ENCODE measurements at regions not wholly inside any gene's neighbourhood (a gene's known extent, or its start where the extent isn't known, plus 50 kb on each side); places are given as distances from the start of the nearest gene placed in this dataset.

- peaks cover 0 to 5% (median 0%) of the 10 kb centered on the region in 4 donors for H3K9me3 ChIP-seq
- no peaks in the 10 kb centered on the region for H3K27me3 ChIP-seq
- H3K36me3 ChIP-seq, result no peaks in the 10 kb centered on the region
- no peak overlapping the region for H3K27ac ChIP-seq
- TF ChIP-seq CTCF (IDR thresholded peaks at IDR 0.05), result no peak
- no peak for TF ChIP-seq POLR2AphosphoS5 (IDR thresholded peaks at IDR 0.05)
- TF ChIP-seq EP300 (IDR thresholded peaks at IDR 0.05), result no peak
- TF ChIP-seq POLR2A (IDR thresholded peaks at IDR 0.05), result no peak
- no peak for DNase-seq
- H3K4me3 ChIP-seq, result no peak overlapping the region
- intact Hi-C loops (cut with DNase I), result loop anchor here (10.0 kb wide), 1 partner anchor 55 kb away; no protein-coding TSS in a partner anchor
- no peaks in the 10 kb centered on the region for H3K4me1 ChIP-seq
Observed at GRCh38 chr17:27069842-27070508, 223.9 kb upstream of the WSB1 start.

- no peak for TF ChIP-seq EP300 (IDR thresholded peaks at IDR 0.05)
- TF ChIP-seq CTCF (IDR thresholded peaks at IDR 0.05), result no peak
- TF ChIP-seq POLR2A (IDR thresholded peaks at IDR 0.05), result no peak
- TF ChIP-seq POLR2AphosphoS5 (IDR thresholded peaks at IDR 0.05), result no peak
- no peak for DNase-seq
- Histone ChIP-seq H3K27me3 (no peaks in the 10 kb centered on the region), H3K36me3 (no peaks in the 10 kb centered on the region), H3K4me3 (no peak overlapping the region), H3K9me3 (peaks cover 0 to 5% (median 0%) of the 10 kb centered on the region in 4 donors), H3K4me1 (no peaks in the 10 kb centered on the region), H3K27ac (no peak overlapping the region)
- intact Hi-C loops (cut with DNase I), result loop anchor here (10.0 kb wide), 1 partner anchor 54 kb away; no protein-coding TSS in a partner anchor
- 67 to 74% methylated on average over 1 of the region's 1 CpG for whole genome bisulfite sequencing, 2 donors
Observed at GRCh38 chr17:27070836-27071235, 223.1 kb upstream of the WSB1 start.

GRCh38 chr17:27072885-27073284 is 221.0 kb upstream of the WSB1 start:
- no peak overlapping the region for H3K27ac ChIP-seq
- H3K4me3 ChIP-seq, result no peak overlapping the region
- H3K9me3 ChIP-seq, result peaks cover 0 to 5% (median 0%) of the 10 kb centered on the region in 4 donors
- H3K36me3 ChIP-seq, result no peaks in the 10 kb centered on the region
- no peak for DNase-seq
- no peaks in the 10 kb centered on the region for H3K27me3 ChIP-seq
- intact Hi-C loops (cut with DNase I), result loop anchor here (10.0 kb wide), 1 partner anchor 52 kb away; no protein-coding TSS in a partner anchor
- 44 to 56% methylated on average over 3 of the region's 3 CpGs for WGBS, 2 donors
- TF ChIP-seq POLR2A (IDR thresholded peaks at IDR 0.05) (no peak), POLR2AphosphoS5 (IDR thresholded peaks at IDR 0.05) (no peak), EP300 (IDR thresholded peaks at IDR 0.05) (no peak), CTCF (IDR thresholded peaks at IDR 0.05) (no peak)
- H3K4me1 ChIP-seq, result no peaks in the 10 kb centered on the region

GRCh38 chr17:27076814-27077213 is 217.1 kb upstream of the WSB1 start:
- no peak overlapping the region for H3K27ac ChIP-seq
- H3K9me3 ChIP-seq, result no peaks in the 10 kb centered on the region
- no peaks in the 10 kb centered on the region for H3K36me3 ChIP-seq
- intact Hi-C loops (cut with DNase I), result loop anchor here (10.0 kb wide), 1 partner anchor 48 kb away; no protein-coding TSS in a partner anchor
- no peak overlapping the region for H3K4me3 ChIP-seq
- no peak for TF ChIP-seq CTCF (IDR thresholded peaks at IDR 0.05)
- TF ChIP-seq POLR2AphosphoS5 (IDR thresholded peaks at IDR 0.05), result no peak
- no peak for TF ChIP-seq EP300 (IDR thresholded peaks at IDR 0.05)
- no peak for TF ChIP-seq POLR2A (IDR thresholded peaks at IDR 0.05)
- H3K4me1 ChIP-seq, result no peaks in the 10 kb centered on the region
- H3K27me3 ChIP-seq, result no peaks in the 10 kb centered on the region
- DNase-seq, result no peak

- H3K27ac ChIP-seq, result no peak overlapping the region
- DNase-seq, result no peak
- TF ChIP-seq POLR2A (IDR thresholded peaks at IDR 0.05) (no peak), EP300 (IDR thresholded peaks at IDR 0.05) (no peak), CTCF (IDR thresholded peaks at IDR 0.05) (no peak), POLR2AphosphoS5 (IDR thresholded peaks at IDR 0.05) (no peak)
- no peaks in the 10 kb centered on the region for H3K36me3 ChIP-seq
- WGBS, 2 donors, result 41 to 42% methylated on average over 2 of the region's 2 CpGs
- H3K27me3 ChIP-seq, result no peaks in the 10 kb centered on the region
- no peaks in the 10 kb centered on the region for H3K9me3 ChIP-seq
- no peak overlapping the region for H3K4me3 ChIP-seq
- no peaks in the 10 kb centered on the region for H3K4me1 ChIP-seq
- intact Hi-C loops (cut with DNase I), result loop anchor here (10.0 kb wide), 1 partner anchor 47 kb away; no protein-coding TSS in a partner anchor
Observed at GRCh38 chr17:27078296-27078695, 215.6 kb upstream of the WSB1 start.

All from sigmoid colon (tissue), 6 donors.